ENCODE measurements at regions not wholly inside any gene's neighbourhood (a gene's known extent, or its start where the extent isn't known, plus 50 kb on each side); places are given as distances from the start of the nearest gene placed in this dataset.
"Not testable (repeated sequence)": the region's sequence is repeated elsewhere in the genome, so short reads cannot be mapped to it uniquely, and the experiment has no call there.

DNA sequence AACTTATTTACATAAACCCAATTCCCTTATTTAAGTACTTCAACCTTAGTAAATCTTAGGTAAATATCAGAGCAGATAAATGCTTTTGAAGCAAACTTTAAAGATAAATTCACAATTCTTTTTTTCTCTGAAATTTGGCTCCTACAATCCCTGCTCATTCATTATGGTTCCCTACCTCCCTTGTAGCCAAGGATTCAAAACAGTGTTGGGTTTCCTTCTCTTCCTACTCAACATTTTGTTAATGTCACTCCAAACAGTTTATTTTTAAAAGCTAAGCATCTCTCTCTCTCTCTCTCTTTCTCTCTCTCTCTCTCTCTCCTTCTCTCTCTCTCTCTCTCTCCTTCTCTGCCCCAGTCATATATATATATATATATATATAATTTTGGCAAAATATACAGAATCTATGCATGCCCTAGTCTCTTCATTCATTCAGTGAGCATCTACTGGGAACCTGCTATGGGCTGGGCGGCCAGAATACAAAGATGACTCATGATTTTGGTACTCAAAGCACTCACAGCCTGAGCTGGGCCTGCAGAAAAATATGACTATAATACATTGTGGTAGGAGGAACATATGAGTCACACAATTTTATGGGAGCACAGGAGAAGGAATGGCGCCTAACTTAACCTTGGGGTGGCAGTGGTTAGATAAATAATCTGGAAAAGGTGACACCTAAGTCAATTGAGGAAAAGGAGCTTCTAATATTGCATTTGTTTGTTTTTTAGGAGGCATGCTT, 123.7 kb upstream of the DHRS4 start:
- intact Hi-C loops (cut with micrococcal nuclease): no loop called here

- intact Hi-C loops (cut with micrococcal nuclease): no loop called here
Measured at GRCh38 chr14:23831596-23831995, 122.0 kb upstream of the DHRS4 start.

GRCh38 chr14:23861666-23862065, 91.9 kb upstream of the DHRS4 start:
- intact Hi-C loops (cut with micrococcal nuclease): no loop called here

DNA sequence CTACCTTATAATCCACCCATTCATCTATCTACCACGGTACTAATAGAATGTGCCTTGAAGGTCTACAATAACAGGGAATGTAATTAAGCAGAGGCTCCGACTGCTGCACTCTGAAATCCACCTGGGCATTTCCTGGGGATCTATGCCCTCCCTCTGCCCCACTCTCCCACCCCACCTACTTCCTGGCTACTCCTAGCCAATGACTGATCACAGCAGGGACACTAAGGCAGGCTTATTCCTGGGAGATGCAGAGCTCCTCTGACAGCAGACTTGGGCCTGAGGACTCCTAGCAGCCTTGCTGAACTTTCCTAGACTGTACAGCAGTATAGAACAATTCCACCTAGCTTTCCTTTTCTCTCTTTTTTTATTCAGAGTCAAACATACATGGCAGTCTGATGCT, 91.1 kb upstream of the DHRS4 start:
- intact Hi-C loops (cut with micrococcal nuclease): no loop called here

DNA sequence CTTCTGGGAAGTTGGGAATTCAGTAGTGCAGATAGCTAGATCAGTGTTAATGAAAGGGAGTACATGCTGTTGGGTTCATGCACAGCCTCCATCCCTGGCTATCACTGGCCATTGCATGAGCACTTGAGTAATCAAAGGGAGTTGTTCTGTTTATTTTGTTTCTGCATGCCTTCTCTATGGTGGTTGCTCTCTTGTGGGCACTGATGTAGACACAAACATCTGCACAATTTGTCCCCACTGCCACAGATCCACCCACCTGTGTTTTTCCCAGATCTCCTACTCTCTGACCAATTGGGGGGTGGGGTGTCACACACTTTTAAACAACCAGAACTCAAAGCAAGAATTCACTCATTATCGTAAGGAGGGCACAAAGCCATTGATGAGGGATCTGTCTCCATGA, 89.7 kb upstream of the DHRS4 start:
- intact Hi-C loops (cut with micrococcal nuclease): no loop called here

DNA sequence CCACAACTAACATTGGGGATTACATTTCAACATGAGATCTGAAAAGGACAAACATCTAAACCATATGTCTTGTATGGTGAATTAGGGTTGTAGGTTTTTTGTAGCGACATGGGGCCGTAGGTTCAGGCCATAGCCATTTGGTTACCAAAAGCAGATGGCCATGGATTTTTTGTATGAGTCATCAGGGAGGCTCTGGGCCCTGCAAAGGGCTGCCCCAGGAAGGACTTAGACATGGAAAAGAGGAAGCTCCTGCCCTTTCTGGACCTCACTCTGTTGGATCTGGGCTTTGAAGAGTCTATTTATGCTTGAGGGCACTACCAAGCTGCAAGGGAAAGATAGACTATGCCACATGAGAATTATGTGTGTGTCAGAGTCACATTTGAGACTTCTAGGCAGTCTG, 89.3 kb upstream of the DHRS4 start:
- intact Hi-C loops (cut with micrococcal nuclease): no loop called here

- intact Hi-C loops (cut with micrococcal nuclease): no loop called here
Measured at GRCh38 chr14:23864861-23865260, 88.7 kb upstream of the DHRS4 start.

GRCh38 chr14:23865502-23865901, 88.1 kb upstream of the DHRS4 start:
- intact Hi-C loops (cut with micrococcal nuclease): no loop called here

GRCh38 chr14:23866269-23866668, 87.3 kb upstream of the DHRS4 start:
- intact Hi-C loops (cut with micrococcal nuclease): no loop called here

DNA sequence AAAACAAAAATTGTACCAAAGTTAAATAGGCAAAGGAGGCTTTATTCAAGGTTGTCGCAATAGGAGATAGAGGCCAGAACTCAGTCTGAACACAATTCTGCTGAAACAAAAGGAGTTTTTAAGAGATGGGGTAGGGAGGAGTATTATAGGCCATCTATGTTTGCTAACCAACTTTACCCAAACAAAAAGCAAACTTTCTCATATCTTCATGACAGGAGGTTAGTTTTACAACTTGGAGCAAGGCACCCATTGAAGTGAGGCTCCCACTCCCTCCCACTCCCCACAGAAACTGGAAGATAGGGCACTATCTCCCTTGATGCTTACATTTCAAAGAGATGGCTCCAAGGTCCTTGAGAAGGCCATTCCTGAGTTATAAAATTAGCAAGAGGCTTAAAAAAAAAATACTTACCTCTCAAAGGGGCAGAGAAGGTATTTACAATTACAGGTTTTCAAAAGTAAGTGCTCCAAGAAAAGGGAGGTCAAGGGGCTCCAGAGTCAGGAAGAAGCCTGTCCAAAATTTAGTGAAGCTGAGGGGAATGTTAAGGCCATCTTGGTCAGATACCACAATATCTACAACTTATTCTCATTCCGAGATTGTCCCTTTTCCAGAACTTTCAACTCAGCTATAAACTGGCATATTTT, 84.4 kb upstream of the DHRS4 start:
- intact Hi-C loops (cut with micrococcal nuclease): no loop called here

GRCh38 chr14:23876160-23876750, 77.3 kb upstream of the DHRS4 start:
- intact Hi-C loops (cut with micrococcal nuclease): no loop called here

DNA sequence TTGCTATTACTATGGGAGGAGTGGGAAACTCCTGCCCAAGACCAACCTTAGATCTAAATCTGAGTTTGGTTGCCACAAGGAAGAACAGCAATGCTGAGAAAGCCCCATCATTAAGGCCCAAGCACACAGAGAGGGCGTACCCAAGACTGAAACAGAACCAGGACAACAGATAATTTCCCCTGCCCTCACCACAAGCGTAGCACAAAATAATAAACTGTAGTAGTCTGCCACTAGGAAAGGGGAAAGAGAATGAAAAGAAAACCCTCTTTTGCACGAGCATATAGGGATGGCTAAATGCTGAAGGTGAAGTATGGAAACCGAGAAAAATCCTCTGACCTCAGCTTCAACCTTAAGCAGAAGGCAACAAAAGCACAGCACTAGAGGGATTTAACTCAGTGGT, 76.5 kb upstream of the DHRS4 start:
- intact Hi-C loops (cut with micrococcal nuclease): no loop called here

GRCh38 chr14:23877538-23878180, 75.9 kb upstream of the DHRS4 start:
- intact Hi-C loops (cut with micrococcal nuclease): no loop called here

DNA sequence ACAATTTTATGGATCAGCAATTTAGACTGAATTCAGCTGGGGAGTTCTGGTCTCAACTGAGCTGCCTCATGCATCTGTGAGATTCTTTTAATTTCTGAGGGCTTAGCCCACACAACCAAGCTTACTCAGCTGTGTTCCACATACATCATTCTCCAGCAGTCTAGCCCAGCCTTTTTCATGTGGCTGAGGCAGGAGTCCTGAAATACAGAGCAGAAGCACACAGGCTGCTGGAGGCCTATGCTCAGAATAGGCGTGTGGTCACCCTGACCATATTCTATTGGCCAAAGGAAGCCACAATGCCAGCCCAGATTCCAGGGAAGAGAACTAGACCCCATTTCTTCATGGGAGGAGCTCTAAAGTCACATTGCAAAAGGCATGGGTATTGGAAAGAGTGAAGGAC, 72.3 kb upstream of the DHRS4 start:
- intact Hi-C loops (cut with micrococcal nuclease): no loop called here

DNA sequence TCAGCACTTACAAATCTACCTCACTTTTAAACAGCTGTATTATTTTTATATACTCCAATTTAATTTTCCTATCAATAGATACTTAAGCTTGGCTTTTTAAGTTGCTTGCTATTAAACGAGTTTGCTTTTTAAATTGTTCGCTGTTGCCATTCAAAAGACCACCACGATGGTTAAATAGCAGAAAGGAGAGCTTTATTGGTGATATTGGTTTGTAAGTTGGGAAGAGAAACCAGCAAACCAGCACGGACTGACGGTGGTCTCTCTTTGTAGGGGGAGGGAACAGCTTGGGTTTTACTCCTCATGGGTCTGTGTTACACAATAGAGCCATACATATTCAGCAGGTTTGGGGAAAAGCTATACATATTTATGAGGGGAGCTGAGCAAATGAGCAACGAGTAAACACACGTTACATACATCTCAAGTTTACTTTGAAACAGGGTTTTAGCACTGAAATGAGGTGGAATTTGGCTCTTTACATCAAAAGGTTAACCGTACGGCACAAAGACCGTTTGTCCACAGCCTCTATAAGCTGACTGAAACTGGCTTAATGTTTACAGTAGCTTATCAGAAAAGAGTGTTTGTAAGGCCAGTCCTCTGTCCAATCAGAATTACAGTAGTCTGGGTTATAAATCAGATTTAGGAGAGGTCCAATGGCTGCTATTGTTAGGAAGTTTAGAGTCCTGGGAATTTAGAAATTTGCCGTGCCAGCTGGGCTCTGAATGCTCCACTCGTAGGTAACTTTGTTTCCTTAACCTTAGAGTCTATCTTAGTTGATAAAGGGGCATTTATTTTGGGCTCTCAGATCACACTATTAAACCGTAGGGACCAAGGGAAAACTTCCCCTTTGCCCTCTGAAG, 69.7 kb upstream of the DHRS4 start:
- intact Hi-C loops (cut with micrococcal nuclease): no loop called here

- intact Hi-C loops (cut with micrococcal nuclease): no loop called here
Measured at GRCh38 chr14:23884541-23884904, 69.0 kb upstream of the DHRS4 start.

- intact Hi-C loops (cut with micrococcal nuclease): no loop called here
Measured at GRCh38 chr14:23887536-23887935, 66.0 kb upstream of the DHRS4 start.

DNA sequence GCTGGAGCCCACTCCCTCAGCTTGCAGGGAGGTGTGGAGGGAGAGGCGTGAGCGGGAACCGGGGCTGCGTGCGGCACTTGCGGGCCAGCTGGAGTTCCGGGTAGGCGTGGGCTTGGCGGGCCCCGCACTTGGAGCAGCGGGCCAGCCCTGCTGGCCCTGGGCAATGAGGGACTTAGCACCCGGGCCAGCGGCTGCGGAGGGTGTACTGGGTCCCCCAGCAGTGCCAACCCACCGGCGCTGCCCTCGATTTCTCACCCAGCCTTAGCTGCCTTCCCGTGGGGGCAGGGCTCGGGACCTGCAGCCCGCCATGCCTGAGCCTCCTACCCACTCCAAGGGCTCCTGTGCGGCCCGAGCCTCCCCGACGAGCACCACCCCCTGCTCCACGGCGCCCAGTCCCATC, 61.9 kb upstream of the DHRS4 start:
- intact Hi-C loops (cut with micrococcal nuclease): not testable (repeated sequence)

DNA sequence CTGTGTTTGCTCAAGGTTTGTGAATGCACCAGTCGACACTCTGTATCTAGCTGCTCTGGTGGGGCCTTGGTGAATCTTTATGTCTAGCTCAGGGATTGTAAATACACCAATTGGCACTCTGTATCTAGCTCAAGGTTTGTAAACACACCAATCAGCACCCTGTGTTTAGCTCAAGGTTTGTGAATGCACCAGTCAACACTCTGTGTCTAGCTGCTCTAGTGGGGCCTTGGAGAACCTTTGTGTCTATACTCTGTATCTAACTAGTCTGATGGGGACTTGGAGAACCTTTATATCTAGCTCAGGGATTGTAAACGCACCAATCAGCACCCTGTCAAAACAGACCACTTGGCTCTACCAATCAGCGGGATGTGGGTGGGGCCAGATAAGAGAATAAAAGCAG, 61.3 kb upstream of the DHRS4 start:
- intact Hi-C loops (cut with micrococcal nuclease): not testable (repeated sequence)

DNA sequence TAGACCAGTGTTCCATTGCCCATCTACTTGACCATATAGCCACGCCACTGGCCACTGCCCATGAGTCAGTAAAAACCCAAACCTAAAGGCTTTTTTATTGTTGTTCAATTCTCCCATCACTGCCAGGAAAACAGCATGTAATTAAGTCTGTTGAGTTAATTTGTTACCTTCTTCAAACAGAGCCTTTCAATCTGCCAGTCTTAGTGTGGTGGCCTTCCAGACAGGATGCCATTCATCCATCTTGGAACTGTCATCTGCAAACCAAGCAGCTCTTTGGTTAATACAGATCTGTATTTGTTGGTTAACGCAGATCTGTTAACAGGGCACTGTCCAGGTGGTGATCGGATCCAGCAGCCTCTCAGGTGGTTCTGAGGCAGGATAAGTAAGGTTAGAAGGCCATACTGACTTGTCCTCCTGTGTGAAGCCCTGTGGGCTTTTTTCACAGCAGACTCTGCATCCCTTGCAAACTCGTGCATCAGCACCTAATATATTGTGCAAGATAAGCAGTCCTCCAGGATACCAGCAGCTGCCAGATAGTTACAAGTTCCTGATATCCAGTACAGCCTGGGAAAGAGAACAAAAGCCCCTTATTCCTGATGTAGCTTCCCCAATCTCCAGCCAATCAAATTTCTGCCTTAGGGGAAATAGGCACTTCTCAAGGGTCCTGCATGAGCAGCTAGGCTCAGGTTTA, 59.1 kb upstream of the DHRS4 start:
- intact Hi-C loops (cut with micrococcal nuclease): no loop called here

DNA sequence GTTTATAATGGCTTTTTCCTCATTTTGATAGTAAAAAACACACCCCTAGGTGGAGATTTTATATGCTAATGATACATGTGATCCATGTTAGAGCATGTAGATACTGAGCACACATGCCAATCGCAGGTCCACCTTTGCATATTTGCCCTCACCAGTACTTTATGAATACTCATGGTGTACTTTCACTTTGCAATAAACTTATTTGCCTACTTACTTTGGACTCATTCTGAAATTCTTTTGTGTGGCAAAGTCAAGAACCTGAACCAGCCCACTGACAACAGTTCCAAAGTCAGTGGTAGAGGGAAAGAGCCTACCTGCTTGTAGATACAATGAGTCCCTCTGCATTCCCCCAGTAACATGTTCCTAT, 58.5 kb upstream of the DHRS4 start:
- intact Hi-C loops (cut with micrococcal nuclease): no loop called here

All from T-helper 2 cell treated with Interferon-gamma antibody and Interleukin-4, amounts not matched to agents 100 ng/mL and 5 ng/mL, for 36 hours (primary cell).